WERI-Rb-1 (cell line): ENCODE measurements at regions not wholly inside any gene's neighbourhood (a gene's known extent, or its start where the extent isn't known, plus 50 kb on each side); places are given as distances from the start of the nearest gene placed in this dataset.

Source experiments
- DNase-seq: peaks from one replicate; pipeline ENCODE4 v3.0.0-alpha.2; 2020
- H3K27ac ChIP-seq: fragments of 250-450 bp; sonication (Bioruptor Pico); 2 replicates; pipeline ENCODE4 v1.5.1; 2020; ENCODE audit warnings: mild to moderate bottlenecking, moderate library complexity
- H3K27me3 ChIP-seq: fragments of 250-450 bp; sonication (Bioruptor Pico); 2 replicates; pipeline ENCODE4 v1.5.1; 2021; ENCODE audit warnings: mild to moderate bottlenecking, low read depth, moderate library complexity; ENCODE audit not compliant: insufficient read depth, severe bottlenecking
- H3K36me3 ChIP-seq: fragments of 250-450 bp; sonication (Bioruptor Pico); 2 replicates; pipeline ENCODE4 v1.5.1; 2020; ENCODE audit warnings: mild to moderate bottlenecking, moderate library complexity
- H3K4me3 ChIP-seq: 2 replicates; pipeline ENCODE4 v1.5.1; 2011; ENCODE audit warnings: low read depth, mild to moderate bottlenecking, control low read depth, low read length
- H3K9me3 ChIP-seq: fragments of 250-450 bp; sonication (Bioruptor Pico); 2 replicates; pipeline ENCODE4 v1.5.1; 2021; ENCODE audit warnings: mild to moderate bottlenecking, moderate library complexity; ENCODE audit not compliant: severe bottlenecking
- TF ChIP-seq, protein P1 (sequence below): IDR thresholded peaks from 2 replicates; pipeline ENCODE4 v1.5.1; 2011; ENCODE audit warnings: low read depth, mild to moderate bottlenecking, control low read depth, inconsistent platforms, low read length

DNA sequence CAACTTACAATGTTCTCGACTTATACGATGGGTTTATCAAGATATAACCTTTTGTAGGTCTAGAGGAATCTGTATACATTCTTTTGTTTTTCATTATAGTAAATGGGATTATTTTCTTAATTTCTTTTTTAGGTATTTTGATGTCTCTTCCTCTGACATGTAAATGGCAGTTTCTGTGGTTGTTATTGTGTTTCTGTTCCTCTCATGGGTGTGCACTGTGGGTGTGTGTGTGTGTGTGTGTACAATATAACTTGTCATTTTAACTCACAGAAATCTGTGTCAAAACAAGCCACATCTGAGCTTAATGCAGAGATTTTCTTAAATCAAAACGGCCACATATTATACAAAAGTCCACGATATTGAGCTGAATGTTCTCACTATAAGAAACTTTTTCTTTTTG, 1300.8 kb upstream of the B3GALT2 start:
- Histone ChIP-seq H3K27ac (no peak overlapping the region), H3K9me3 (peaks cover 4% of the 10 kb centered on the region), H3K4me3 (no peak overlapping the region), H3K27me3 (no peaks in the 10 kb centered on the region), H3K36me3 (no peaks in the 10 kb centered on the region)
- DNase-seq, result no peak
- TF ChIP-seq, protein P1, sequence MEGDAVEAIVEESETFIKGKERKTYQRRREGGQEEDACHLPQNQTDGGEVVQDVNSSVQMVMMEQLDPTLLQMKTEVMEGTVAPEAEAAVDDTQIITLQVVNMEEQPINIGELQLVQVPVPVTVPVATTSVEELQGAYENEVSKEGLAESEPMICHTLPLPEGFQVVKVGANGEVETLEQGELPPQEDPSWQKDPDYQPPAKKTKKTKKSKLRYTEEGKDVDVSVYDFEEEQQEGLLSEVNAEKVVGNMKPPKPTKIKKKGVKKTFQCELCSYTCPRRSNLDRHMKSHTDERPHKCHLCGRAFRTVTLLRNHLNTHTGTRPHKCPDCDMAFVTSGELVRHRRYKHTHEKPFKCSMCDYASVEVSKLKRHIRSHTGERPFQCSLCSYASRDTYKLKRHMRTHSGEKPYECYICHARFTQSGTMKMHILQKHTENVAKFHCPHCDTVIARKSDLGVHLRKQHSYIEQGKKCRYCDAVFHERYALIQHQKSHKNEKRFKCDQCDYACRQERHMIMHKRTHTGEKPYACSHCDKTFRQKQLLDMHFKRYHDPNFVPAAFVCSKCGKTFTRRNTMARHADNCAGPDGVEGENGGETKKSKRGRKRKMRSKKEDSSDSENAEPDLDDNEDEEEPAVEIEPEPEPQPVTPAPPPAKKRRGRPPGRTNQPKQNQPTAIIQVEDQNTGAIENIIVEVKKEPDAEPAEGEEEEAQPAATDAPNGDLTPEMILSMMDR, result no peak

DNA sequence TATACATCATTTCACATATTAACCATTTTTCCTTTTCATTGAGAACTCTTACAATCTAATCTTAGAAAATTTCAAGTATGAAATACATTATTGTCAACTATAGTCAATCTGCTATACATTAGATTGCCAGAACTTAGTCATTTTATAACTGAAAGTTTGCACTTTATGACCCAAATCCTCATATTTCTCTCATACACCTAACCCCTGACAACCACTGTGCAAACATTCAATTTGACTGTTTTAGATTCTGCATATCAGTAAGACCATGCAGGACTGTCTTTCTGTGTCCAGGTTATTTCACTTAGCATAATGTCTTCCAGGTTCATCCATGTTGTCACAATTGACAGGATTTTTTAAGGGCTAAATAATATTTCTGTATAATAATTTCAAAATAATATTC, 1299.0 kb upstream of the B3GALT2 start:
- TF ChIP-seq, protein P1, result no peak
- H3K9me3 ChIP-seq, result peaks cover 4% of the 10 kb centered on the region
- no peaks in the 10 kb centered on the region for H3K36me3 ChIP-seq
- no peak overlapping the region for H3K27ac ChIP-seq
- H3K4me3 ChIP-seq, result no peak overlapping the region
- no peaks in the 10 kb centered on the region for H3K27me3 ChIP-seq
- DNase-seq, result no peak

DNA sequence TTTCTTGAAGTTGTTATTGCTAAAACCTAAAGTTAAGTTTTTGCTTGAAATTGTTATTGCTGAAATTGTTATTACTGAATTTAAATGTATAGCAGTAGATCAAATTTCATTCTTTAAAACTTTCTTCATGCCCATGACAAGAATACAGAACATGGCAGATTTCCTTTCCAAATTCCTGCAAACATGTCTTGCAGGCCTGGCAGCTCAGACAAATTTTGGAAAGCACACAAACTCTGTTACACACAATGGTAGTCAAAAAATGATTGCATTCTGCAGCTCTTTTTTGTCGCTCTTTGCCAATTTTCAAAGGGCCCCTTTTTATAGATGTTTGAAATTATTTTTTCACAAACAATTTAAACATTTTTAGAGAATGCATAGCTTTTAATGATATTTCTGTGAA, 1292.3 kb upstream of the B3GALT2 start:
- H3K36me3 ChIP-seq, result no peaks in the 10 kb centered on the region
- no peaks in the 10 kb centered on the region for H3K27me3 ChIP-seq
- no peak overlapping the region for H3K27ac ChIP-seq
- no peaks in the 10 kb centered on the region for H3K9me3 ChIP-seq
- TF ChIP-seq, protein P1, result no peak
- H3K4me3 ChIP-seq, result no peak overlapping the region
- DNase-seq, result no peak

DNA sequence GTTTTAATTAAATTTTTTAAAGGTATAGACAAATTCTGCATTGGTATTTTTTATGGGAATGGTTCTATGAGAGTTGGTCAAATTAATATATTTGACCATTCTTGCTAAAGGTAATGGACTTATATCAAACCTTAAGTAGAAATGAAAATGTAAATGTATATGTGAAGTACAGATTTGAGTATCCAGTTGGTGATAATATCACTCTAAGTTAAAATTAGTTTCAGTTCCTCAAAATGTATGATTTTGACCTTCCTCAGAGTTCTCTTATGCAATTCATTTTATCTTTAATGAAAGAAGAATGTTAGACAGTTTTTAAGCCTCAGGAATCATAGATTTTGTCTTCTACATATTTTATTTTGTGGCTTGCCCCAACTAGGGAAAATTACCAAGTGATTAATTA, 1291.5 kb upstream of the B3GALT2 start:
- TF ChIP-seq, protein P1, result no peak
- Histone ChIP-seq H3K27me3 (no peaks in the 10 kb centered on the region), H3K9me3 (no peaks in the 10 kb centered on the region), H3K27ac (no peak overlapping the region), H3K36me3 (no peaks in the 10 kb centered on the region), H3K4me3 (no peak overlapping the region)
- no peak for DNase-seq

DNA sequence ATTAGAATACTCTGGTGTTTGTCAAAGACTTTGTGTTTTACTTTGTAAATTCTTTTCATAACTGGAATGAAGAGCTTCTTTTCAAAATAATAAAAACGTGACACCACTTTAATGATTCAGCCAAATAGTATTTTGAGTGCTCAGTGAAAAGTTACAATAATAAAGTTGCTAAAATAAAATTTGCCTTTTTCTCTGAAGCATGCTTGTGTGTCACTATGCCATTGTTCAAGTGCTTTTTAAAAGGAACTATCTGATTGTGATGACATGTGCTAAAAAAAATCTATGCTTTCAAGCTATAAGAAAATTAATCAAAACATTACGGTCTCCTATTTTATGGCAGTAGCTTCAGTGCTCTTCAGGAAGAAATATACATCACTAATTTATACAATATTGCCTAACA, 1290.5 kb upstream of the B3GALT2 start:
- TF ChIP-seq, protein P1, result no peak
- Histone ChIP-seq H3K27me3 (no peaks in the 10 kb centered on the region), H3K36me3 (no peaks in the 10 kb centered on the region), H3K27ac (no peak overlapping the region), H3K9me3 (no peaks in the 10 kb centered on the region), H3K4me3 (no peak overlapping the region)
- no peak for DNase-seq

DNA sequence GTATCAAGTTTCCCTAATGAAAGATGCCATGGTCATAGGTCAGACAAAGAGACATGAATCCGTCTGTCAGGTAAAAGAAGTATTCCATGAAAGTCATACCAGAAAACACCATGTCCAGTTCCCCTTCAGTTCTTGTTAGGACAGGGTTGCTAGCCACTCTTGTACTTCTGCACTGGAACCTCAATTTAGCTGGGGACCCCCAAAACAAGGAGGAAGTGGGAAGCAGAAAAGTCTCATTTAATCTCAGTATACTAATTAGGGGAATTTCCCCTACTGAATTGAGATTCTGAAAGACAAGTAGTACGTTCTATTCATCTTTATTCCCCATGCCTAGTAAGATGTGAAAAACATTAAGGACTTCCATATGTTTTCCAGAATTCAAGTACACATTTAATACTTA, 1289.9 kb upstream of the B3GALT2 start:
- no peak overlapping the region for H3K4me3 ChIP-seq
- TF ChIP-seq, protein P1, result no peak
- no peaks in the 10 kb centered on the region for H3K9me3 ChIP-seq
- no peak overlapping the region for H3K27ac ChIP-seq
- no peaks in the 10 kb centered on the region for H3K36me3 ChIP-seq
- H3K27me3 ChIP-seq, result no peaks in the 10 kb centered on the region
- no peak for DNase-seq
